HG03378 (cell line): ENCODE measurements at regions not wholly inside any gene's neighbourhood (a gene's known extent, or its start where the extent isn't known, plus 50 kb on each side); places are given as distances from the start of the nearest gene placed in this dataset.
"Not testable (repeated sequence)": the region's sequence is repeated elsewhere in the genome, so short reads cannot be mapped to it uniquely, and the experiment has no call there.

ENCODE experiments used
- ATAC-seq: cut with Tn5 transposase; IDR thresholded peaks from one replicate; pipeline ENCODE4 v1.9.1; 2021; ENCODE audit warnings: mild to moderate bottlenecking, moderate library complexity; ENCODE audit not compliant: unreplicated experiment

DNA sequence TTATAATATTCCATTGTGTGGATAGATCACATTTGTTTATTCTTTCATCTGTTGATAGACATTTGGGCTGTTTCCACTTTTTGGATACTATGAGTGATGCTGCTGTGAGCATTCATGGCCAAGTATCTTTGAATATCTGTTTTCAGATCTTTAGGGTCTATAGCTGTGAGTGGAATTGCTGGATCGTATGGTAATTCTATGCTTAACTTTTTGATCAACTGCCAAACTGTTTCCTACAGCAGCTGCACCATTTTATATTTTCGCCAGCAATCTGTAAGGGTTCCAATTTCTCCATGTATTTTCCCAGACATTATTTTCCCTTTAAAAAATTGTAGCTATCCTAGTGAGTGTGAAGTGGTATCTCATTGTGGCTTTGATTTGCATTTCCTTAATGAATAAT is 238.1 kb downstream of the AACS start:
- ATAC-seq, result no peak

DNA sequence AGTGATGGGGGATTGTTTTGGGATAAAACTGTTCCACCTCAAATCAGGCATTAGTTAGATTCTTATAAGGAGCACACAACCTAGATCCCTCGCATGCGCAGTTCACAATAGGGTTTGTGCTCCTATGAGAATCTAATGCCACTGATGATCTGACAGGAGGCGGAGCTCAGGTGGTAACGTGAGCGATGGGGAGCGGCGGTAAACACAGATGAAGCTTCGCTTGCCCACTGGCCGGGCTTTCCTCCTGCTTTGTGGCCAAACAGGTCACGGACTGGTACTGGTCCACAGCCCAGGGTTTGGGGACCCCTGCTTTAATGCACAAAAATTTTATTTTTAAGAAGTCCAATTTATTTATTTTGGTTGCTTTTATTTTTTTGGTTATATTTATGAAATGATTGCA is 238.8 kb downstream of the AACS start:
- no peak for ATAC-seq

DNA sequence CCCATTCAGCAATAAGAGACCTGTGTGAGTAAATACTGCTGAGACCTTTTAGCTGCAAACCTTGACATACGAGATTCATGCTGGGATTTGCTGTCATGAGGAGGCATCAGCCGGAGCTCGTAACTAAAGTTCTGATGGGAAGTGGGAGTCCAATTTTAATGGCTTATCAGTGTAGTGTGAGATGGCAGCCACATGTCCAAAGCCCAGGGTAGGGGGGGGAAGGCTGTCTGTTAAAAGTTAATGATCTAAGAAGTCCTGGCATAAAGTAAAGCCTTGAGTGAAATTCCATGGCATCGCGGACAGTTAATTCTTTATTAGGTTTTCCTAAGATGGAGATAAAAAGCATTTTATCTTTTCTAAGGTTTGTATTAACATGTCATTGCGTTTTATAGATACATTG is 240.0 kb downstream of the AACS start:
- no peak for ATAC-seq

DNA sequence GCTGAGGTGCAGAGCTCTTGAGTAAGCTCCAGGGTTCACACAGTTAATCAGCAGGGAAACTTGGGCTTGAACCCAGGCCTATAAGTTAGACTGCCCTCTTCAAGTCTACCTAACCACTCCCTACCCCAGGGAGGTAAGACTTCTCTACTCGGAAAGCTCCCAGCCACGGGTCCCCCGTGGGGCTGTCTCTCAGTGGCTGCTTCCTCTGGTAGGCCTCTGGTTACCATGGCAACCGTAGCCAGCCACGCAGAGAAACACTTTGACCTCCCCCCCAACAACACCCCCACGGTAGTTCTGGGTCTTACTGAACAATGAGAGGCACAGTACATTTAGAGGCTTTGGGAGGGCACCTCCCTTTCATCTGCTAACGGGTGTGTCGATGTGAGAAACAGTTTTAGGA is 245.2 kb downstream of the AACS start:
- no peak for ATAC-seq

DNA sequence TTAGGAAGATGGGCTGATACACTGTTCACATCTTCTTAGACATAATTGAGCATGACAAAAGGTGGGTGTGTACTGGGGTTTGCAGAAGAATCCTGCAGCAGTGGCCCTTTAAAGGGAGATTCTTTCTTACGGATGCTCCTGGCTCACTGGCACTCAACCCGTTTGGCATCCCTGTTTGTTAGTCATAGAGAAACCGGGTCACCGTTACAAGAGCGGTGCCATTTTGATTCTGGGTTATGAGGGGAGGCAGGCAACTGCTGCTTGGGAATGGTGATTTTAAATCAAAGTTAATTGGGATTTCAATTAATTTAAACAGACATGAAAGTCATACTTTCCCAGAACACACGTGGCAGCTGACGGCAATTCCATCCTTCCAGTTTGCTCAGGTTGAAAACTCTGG is 245.8 kb downstream of the AACS start:
- ATAC-seq, result no peak

DNA sequence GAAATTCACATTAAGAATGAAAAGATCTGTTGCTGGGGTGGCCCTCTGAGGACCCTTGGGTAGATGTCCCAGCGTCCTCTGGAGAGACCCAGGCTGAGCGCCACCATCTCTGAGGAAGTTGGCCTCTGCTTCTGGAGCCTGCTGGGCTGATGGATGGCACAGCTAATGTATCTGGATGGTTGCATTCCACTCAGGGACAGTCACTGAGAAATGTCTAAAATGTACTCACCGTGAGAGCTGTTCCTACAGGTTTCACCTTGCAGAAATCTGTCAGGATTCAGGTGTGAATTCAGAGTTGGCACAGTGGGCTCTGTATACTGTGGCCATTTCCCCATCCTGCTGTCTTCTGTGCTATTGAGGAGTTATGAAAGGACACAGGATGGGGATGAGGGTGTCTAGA is 247.2 kb downstream of the AACS start:
- ATAC-seq, result no peak

DNA sequence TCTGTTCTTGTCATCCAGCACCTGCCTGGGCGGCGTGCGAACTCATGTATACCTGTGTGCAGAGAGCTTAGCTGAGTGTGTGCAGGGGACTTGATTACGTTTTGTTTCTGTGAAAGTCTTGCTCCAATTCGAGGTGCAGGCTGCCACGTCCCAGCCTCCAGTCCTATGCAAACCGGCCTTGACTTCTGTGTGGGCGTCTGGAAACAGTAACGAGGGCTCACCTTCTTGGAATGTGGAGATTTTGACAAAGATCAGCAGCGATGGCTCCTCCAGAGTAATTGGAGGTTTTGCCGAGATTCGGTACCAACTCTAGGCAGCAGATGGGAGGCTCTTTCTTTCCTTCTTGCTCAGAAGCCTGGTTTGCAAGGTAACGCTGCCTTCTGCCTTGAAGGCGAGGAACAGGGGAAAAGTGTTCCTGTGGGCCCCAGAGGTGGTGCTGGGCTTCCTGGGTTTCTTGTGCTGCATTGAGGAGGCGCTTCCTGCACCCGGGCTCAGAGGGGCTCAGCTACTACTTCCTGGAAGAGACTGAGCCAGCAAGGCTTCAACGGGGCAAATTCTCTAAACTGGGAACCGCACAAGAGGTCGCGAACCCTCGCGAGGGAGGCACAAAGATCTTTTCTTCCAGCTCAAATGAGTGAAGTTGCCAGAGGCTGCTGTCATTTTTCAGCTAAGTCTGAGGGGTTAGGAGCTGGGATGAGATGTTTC is 249.0 kb downstream of the AACS start:
- ATAC-seq, result no peak

DNA sequence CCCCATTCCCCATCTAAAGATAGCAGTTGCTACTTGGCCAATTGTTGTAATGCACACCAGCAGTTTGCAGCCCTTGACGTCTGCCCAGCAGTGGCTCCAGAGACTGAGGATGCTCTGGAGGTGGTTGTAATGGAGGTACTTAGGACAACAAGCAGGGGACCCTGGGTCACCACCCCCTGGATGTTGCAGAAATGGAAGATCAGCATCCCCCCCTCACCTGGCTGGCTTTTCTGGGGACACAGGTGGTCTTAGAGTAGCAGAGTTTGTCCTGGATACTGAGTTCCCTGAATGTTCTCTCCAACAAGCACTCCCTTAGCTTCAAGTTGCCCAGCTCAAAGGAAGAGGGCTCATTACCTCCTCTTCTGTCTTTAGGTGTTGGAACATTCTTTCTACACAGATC is 250.5 kb downstream of the AACS start:
- no peak for ATAC-seq

DNA sequence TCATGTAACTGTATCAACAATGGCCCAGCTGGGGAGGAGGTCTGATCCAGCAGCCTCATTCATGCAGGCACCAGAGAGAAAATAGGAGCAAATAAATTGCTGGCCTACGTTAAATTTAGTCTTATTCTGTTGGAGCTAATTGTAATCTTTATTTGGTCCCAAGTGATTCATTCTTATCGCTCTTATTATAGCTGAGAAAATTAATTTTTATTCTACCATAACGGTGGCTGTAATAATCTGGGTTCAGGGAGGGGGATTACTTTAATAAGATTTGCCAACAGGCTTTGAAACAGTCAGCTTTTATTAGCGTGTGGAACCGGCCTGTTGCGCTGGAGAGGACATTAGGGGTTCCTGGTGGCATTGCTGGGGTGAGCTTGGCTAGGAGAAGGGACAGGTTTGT is 254.9 kb downstream of the AACS start:
- ATAC-seq, result no peak

DNA sequence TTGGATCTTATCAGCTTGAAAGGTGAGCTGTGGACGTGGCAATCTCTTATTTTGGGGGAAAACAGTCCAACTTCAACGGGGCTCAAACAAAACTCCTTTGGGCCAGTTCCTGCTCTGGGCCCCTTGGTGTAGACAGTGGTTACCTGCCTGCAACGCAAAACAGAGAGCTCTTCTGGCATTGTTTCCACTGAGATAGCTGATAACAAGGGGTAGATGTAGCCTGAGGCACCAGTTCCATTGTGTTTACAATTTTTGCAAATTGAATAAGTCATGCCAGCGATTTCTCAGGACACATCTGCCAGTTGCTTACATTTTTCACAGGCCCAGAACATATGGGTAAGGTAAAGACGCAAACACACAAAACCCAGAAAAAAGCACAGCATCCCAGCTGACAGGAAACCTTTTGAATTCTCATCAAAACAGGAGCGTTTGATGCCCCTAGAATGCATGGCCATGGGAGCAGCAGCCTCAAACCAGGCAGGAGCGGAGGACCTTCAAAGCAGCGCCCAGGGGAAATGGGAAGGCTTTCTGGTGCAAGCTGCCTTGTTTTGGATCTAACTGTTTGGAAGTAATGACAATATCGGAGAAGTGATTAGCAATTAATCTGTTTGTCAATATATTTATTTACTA is 259.7 kb downstream of the AACS start:
- no peak for ATAC-seq

DNA sequence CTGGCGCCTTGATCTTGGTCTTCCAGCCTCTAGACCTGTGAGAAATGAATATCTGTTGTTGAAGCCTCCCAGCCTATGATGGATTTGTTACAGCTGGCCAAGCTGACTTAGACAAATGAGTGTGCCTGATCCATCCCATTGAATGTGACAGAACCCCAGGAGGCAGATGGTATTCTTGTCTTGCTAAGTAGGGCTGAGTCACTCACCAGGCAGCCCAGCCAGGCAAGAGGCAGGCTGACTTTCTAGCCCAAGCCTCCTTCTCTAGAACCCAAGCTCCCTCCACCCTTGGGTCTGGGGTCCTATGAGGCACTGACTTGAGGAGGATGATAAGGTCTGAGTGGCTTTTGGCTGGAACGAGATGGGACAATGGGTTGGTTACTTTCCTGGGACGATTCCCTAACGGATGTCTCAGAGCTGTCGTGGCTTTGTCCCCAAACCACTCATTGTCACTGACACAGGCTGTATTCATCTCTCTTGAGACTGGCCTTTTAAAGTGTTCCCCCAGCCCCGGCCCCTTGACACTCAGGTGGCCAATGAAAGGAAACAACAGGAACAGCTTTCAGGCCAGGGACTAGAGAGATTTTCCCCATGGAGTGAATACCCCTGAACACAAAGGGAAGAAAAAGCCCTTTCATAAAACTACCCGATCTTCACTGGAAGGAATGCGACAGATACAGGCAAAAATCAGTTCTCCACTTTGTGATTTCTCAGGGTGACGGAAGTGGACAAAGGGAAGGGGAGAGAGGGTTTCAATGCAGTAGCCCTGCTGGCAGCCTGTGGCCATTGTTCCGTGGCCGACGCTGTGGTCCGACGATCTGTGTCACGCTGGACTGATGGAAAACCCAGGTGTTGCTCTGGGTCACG is 264.2 kb downstream of the AACS start:
- ATAC-seq, result no peak

DNA sequence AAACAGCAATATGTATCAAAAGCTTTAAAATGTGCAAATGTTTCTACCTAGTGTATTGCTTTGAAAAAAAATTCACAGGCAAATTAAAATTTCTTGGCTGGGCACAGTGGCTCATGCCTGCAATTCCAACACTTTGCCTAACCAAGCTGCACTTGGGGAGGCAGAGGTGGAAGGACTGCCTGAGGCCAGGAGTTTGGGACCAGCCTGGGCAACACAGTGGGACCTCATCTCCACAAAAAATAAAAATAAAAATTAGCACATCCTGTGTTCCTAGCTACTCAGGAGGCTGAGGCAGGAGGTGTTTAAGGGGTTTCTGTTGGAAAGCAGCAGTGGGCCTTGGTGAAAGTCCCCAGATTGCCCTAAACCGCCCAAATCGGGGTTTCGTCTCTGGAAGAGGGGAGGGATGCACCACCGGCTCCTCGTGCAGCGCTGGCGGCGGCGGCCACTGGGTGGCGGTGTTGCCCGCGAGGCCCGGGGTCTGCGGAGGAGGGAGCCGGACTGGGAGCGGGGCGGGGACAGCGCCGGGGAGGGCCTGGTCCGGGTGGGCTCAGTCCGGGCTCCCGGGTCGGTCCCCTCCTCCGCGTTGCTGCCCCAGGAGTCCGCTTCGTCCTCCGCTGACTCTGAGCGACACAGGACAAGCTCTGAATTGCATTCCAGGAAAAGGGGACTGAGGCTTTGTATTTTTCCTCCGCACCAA is 265.6 kb downstream of the AACS start:
- ATAC-seq, result no peak

DNA sequence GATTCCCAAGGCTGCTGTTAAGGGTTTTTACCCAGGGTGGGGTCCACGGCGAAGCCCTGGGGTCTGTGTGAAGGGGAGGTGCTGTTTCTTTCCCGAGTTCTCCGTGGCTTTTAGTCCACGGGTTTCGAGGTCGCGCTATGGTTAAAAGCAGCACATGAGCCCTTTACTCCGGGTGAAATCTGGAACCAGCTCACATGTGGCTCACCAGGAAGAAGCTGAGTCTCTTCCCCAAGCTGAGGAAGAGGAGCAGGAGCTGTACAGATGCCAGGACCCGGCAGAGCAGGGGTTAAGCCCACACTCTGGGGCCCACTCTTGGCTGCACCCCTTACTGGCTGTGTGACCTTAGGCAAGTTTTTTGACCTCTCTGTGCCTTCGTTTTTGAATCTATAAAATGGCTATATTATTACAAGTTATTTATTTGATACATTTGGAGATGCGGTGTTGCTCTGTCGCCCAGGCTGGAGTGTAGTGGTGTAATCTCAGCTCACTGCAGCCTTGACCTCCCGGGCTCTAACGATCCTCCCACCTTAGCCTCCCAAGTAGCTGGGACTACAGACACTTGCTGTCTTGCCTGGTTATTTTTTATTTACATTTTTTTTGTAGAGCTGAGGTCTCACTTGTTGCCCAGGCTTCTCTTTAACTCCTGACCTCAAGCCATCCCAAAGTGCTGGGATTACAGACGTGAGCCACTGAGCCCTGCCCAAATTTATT is 266.3 kb downstream of the AACS start:
- no peak for ATAC-seq

DNA sequence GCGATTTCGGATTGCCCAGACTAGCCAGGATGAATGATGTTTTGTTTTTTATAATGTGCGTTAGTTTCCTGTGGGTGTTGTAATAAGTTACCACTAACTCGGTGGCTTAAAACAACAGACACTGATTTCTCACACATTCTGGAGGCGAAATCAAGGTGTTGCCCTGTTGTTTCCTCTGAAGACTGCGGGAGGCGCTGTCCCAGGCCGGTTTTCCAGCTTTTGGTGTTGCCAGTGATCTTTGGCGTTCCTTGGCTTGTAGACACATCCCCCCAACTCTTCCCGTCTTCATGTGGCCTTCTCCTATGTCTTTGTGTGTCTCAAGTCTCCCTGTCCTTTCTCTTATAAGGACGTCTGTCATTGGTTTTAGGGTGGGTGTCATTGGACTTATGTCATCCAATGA is 267.7 kb downstream of the AACS start:
- no peak for ATAC-seq

DNA sequence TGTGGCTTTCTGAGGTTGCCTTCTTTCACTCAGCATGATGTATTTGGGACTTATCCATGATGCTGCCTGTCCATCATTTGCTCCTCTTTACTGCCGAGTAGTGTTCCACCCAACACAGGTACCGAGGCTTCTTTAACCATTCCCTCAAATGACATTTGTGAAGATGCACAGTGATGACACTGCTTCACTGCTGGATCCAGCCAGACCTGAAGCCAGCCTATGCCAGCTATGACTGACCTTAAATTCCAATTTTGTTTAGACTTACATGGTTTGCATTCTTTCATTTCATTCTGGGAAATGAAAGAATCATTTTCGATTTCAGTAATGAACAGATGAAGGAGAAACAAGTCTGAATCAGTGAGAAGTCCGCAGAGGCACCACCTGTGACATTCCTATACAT is 271.0 kb downstream of the AACS start:
- no peak for ATAC-seq

DNA sequence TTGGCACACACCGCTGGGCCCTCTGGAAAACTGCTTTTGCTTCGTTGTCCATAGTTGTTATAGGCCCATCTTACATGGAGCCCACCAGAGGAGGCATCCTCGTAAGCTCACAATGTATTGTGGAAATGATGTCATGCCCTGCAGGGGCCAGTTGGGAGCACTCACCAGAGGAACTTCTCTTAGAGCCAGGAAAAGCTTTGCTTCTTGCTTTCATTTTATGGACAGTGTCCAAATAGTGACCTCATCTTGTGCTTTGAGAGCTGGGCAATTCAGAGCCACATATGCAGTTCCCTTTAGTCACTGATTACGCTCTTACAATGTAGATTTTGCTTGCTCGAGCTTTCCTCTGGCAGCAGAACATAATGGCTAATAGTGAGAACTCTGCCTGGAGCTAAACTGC is 275.6 kb downstream of the AACS start:
- no peak for ATAC-seq

DNA sequence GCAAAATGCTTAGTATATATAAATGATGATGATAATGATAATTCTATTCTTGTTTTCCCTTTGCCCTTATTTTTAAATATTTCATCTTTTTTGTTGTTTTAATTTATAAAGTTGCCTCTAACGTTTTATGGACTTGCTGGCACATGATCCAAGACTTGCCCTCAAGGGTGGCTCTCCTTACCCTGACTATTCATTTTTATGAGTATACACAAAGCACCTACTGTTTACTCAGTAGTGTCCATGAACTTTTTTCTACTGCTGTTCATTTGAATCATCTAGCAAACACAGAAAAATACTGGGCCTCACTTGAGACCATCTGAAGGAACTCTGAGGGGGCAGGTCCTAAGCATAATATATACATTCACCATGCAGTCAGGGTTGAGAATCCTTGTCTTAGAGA is 276.2 kb downstream of the AACS start:
- no peak for ATAC-seq

DNA sequence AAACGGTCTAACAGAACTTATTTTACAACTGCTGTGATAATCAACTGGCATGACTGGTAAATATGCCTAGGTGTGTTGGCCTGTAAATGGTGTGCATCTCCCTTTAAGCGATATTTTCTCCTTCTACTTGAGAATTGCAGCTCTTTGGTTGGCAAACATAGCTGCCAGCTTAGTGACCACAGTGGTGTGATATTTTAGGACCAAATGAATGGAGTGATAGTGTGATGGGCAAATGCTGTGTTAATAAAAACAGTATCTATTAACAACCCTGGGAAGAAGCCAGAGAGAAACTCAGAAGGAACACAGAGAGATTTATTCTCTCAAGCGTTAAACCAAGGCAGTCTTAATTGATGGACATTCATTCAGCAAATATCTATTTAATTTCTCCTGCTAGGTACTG is 278.4 kb downstream of the AACS start:
- ATAC-seq, result no peak

DNA sequence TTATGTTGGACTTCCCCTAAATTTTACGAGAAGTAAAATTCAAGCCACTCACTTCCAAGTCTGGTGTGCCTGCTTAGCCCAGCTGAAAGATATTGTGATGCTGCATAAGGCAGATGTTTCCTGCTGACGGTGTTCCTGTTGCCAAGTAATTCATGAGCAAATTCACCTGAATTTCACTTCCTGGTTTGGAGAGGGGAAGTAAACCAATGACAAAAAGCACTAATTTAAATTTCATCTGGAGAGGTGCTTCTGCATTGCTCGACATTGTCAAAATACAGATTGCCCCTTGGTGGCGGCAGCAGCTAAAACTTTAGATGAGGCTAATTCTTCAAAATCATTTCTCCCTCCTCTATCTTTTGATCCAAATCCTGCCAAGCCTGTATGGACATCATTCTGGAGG is 281.1 kb downstream of the AACS start:
- no peak for ATAC-seq

DNA sequence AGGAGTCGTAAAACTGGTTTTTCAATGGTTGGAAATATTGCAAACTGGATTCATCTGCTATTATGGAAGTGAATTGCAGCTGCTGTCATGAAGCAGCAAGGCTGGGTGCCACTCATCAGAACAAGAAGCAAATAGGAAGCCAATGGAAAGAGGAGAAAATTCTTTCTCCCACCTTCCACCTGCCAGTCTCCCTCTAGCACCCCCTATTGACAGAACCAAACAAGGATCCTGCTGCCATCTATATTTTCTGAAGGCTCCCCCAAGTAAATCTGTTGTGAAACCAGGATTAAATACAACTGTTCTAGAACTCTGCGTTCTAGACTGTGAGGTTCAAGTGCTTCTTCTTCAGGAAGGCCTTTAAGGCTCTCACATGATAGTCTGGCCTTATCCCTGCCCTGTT is 286.6 kb downstream of the AACS start:
- no peak for ATAC-seq

DNA sequence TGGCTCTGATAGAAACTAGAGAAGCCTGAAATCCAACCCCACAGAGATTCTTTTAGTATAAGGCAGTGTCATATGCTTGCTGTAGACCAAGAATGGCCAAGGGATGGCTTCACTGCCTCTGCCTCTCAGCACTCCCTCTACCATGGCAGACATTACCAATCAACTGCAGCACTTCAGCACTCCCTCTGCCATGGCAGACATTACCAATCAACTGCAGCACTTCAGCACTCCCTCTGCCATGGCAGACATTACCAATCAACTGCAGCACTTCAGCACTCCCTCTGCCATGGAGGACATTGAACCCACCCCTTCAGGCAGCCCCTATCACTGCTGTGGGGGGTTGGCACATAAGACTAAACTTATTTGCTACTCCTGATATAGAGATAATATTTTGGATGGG is 287.8 kb downstream of the AACS start:
- not testable (repeated sequence) for ATAC-seq
